Vagina (tissue), 2 donors: ENCODE measurements at regions not wholly inside any gene's neighbourhood (a gene's known extent, or its start where the extent isn't known, plus 50 kb on each side); places are given as distances from the start of the nearest gene placed in this dataset.

Source experiments
- POLR2A ChIP-seq, 2 donors: fragments of 450-650 bp; IDR thresholded peaks; one replicate each; pipeline ENCODE4 v1.6.1; 2017; ENCODE audit warnings: antibody characterized with exemption in 2 of 2, mild to moderate bottlenecking in 2 of 2, moderate library complexity in 2 of 2
- TF ChIP-seq, protein P1 (sequence below), 3 experiments: fragments of 450-650 bp in 2 of 3; fragments of 200-600 bp in 1 of 3; sonication (generic) in 1 of 3; IDR thresholded peaks; one replicate each; pipeline ENCODE4 v1.5.1; 2017 to 2019; ENCODE audit warnings: antibody characterized with exemption in 3 of 3, mild to moderate bottlenecking in 2 of 3, moderate library complexity in 2 of 3

DNA sequence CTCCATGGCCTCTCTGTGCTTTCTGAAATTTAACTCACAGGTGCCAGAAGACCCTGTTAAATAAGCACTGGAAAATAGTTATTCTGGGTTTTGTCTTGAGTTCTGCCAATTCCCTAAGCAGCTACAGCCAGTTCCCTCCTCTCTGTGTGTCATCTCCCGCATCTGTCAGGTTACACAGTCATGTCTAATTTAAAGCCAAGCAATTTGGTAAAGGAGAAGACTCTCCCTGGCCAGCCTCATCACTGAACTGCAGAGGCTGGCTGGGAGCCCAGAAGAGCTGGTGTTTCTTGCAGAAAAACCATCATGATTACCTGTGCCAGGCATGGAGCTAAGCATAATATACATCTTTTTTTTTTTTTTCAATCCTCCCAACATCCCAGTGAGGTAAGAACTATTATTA, 141.3 kb upstream of the ZNF366 start:
- TF ChIP-seq, protein P1, sequence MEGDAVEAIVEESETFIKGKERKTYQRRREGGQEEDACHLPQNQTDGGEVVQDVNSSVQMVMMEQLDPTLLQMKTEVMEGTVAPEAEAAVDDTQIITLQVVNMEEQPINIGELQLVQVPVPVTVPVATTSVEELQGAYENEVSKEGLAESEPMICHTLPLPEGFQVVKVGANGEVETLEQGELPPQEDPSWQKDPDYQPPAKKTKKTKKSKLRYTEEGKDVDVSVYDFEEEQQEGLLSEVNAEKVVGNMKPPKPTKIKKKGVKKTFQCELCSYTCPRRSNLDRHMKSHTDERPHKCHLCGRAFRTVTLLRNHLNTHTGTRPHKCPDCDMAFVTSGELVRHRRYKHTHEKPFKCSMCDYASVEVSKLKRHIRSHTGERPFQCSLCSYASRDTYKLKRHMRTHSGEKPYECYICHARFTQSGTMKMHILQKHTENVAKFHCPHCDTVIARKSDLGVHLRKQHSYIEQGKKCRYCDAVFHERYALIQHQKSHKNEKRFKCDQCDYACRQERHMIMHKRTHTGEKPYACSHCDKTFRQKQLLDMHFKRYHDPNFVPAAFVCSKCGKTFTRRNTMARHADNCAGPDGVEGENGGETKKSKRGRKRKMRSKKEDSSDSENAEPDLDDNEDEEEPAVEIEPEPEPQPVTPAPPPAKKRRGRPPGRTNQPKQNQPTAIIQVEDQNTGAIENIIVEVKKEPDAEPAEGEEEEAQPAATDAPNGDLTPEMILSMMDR (IDR thresholded peaks at IDR 0.05), result no peak
- TF ChIP-seq POLR2A (IDR thresholded peaks at IDR 0.05), result no peak
